H1 (cell line): ENCODE measurements at regions not wholly inside any gene's neighbourhood (a gene's known extent, or its start where the extent isn't known, plus 50 kb on each side); places are given as distances from the start of the nearest gene placed in this dataset.

Experiments used
- CTCF ChIA-PET: fragments of 300-600 bp; sonication (Branson Sonifier 250); formaldehyde crosslinking; loops from one replicate; lab custom pipeline; 2021; ENCODE audit not compliant: partially characterized antibody; lab: Charles Lee
- POLR2A ChIA-PET: fragments of 300-600 bp; sonication (Branson Sonifier 250); formaldehyde crosslinking; loops from one replicate; lab custom pipeline; 2021; ENCODE audit warnings: inconsistent platforms; ENCODE audit not compliant: partially characterized antibody; lab: Charles Lee
- DNase-seq, 2 experiments: peaks; one replicate each; pipeline versions ENCODE4 v3.0.0 to v3.0.0-alpha.2; 2010 to 2022; ENCODE audit warnings: low spot score in 2 of 2, low read depth in 1 of 2, mixed read lengths in 1 of 2
- FAIRE-seq: peaks from 2 replicates; lab custom pipeline; 2011; peaks lifted over from hg19 to GRCh38; lab: Jason Lieb, UNC
- H2AFZ ChIP-seq: 2 replicates; pipeline ENCODE4 v1.8.1; 2012; ENCODE audit warnings: low read length, inconsistent platforms
- H2AK5ac ChIP-seq: 2 replicates; pipeline ENCODE4 v1.6.1; 2013; ENCODE audit warnings: low read depth, low read length
- H2BK120ac ChIP-seq: replicated peaks from 2 replicates; pipeline ENCODE3; 2013; ENCODE audit warnings: low read depth, low read length, inconsistent platforms
- H2BK12ac ChIP-seq: 2 replicates; pipeline ENCODE4 v1.6.1; 2013; ENCODE audit warnings: low read depth, low read length
- H2BK15ac ChIP-seq: 2 replicates; pipeline ENCODE4 v1.6.1; 2013; ENCODE audit warnings: low read length
- H2BK20ac ChIP-seq: 2 replicates; pipeline ENCODE4 v1.6.1; 2013; ENCODE audit warnings: low read length
- H2BK5ac ChIP-seq: 2 replicates; pipeline ENCODE4 v1.6.1; 2013; ENCODE audit warnings: low read depth, low read length
- H3K14ac ChIP-seq: 2 replicates; pipeline ENCODE4 v1.6.1; 2013; ENCODE audit warnings: inconsistent platforms; ENCODE audit not compliant: insufficient read length
- H3K18ac ChIP-seq: 2 replicates; pipeline ENCODE4 v1.6.1; 2013; ENCODE audit warnings: low read length; ENCODE audit errors: extremely low read depth
- H3K23ac ChIP-seq: 2 replicates; pipeline ENCODE4 v1.6.1; 2013; ENCODE audit warnings: inconsistent platforms; ENCODE audit not compliant: insufficient read length
- H3K23me2 ChIP-seq: 2 replicates; pipeline ENCODE4 v1.6.1; 2013; ENCODE audit warnings: low read depth, low read length
- H3K27ac ChIP-seq: 2 replicates; pipeline ENCODE4 v1.6.1; 2011; ENCODE audit warnings: low read depth, low read length, inconsistent platforms
- H3K27me3 ChIP-seq, 4 experiments: replicated peaks in 1 of 4; 1 replicate in 1 of 4; 2 replicates in 3 of 4; pipeline versions ENCODE4 v1.6.1 to v1.8.1; 2011 to 2013; ENCODE audit warnings: low read length in 3 of 4, mild to moderate bottlenecking in 3 of 4, inconsistent platforms in 2 of 4, mixed read lengths in 2 of 4, moderate library complexity in 1 of 4; ENCODE audit not compliant: control insufficient read depth in 3 of 4, insufficient read depth in 3 of 4; ENCODE audit errors: extremely low read depth in 1 of 4
- H3K36me3 ChIP-seq, 4 experiments: 2 replicates each; pipeline versions ENCODE4 v1.6.1 to v1.8.1; 2011 to 2013; ENCODE audit warnings: mild to moderate bottlenecking in 4 of 4, low read length in 3 of 4, moderate library complexity in 2 of 4, control low read depth in 1 of 4, inconsistent platforms in 1 of 4; ENCODE audit not compliant: insufficient read depth in 4 of 4, control insufficient read depth in 2 of 4
- H3K4ac ChIP-seq: replicated peaks from 2 replicates; pipeline ENCODE3; 2013; ENCODE audit warnings: low read length, low read depth, mixed read lengths, inconsistent platforms; ENCODE audit not compliant: insufficient read length
- H3K4me1 ChIP-seq, 4 experiments: replicated peaks in 1 of 4; 1 replicate in 1 of 4; 2 replicates in 3 of 4; pipeline versions ENCODE4 v1.6.1 to v1.8.1; 2011 to 2013; ENCODE audit warnings: low read length in 3 of 4, inconsistent platforms in 2 of 4, mixed read lengths in 1 of 4; ENCODE audit not compliant: insufficient read depth in 4 of 4, control insufficient read depth in 3 of 4
- H3K4me2 ChIP-seq, 2 experiments: 2 replicates each; pipeline versions ENCODE4 v1.6.1 to v1.8.1; 2011 to 2013; ENCODE audit warnings: low read depth in 2 of 2, low read length in 2 of 2, control low read depth in 1 of 2, inconsistent platforms in 1 of 2, mild to moderate bottlenecking in 1 of 2; ENCODE audit not compliant: insufficient read depth in 1 of 2
- H3K4me3 ChIP-seq, 4 experiments: fragments of 200-600, 300-600 bp in 1 of 4; sonication (generic), shearing (Covaris generic), sonication (Bioruptor Twin) in 1 of 4; 2 replicates each; pipeline versions ENCODE4 v1.5.1 to v1.8.1; 2011 to 2016; ENCODE audit warnings: low read length in 4 of 4, low read depth in 3 of 4, control low read depth in 2 of 4, inconsistent platforms in 2 of 4, mild to moderate bottlenecking in 2 of 4, mixed read lengths in 1 of 4, moderate library complexity in 1 of 4; ENCODE audit not compliant: insufficient read depth in 2 of 4; ENCODE audit errors: extremely low read depth in 1 of 4
- H3K56ac ChIP-seq: replicated peaks from 2 replicates; pipeline ENCODE3; 2013; ENCODE audit warnings: low read depth, mild to moderate bottlenecking, mixed read lengths, low read length, inconsistent platforms; ENCODE audit not compliant: insufficient read length
- H3K79me1 ChIP-seq: 2 replicates; pipeline ENCODE4 v1.6.1; 2013; ENCODE audit warnings: low read depth, low read length, control low read depth
- H3K79me2 ChIP-seq, 2 experiments: 2 replicates each; pipeline versions ENCODE4 v1.6.1 to v1.8.1; 2012 to 2013; ENCODE audit warnings: low read length in 2 of 2, mild to moderate bottlenecking in 2 of 2, inconsistent platforms in 1 of 2; ENCODE audit not compliant: insufficient read depth in 2 of 2, control insufficient read depth in 1 of 2
- H3K9ac ChIP-seq, 4 experiments: replicated peaks in 1 of 4; 1 replicate in 1 of 4; 2 replicates in 3 of 4; pipeline versions ENCODE4 v1.6.1 to v1.8.1; 2011 to 2013; ENCODE audit warnings: low read depth in 3 of 4, low read length in 3 of 4, control low read depth in 2 of 4, mild to moderate bottlenecking in 2 of 4, moderate library complexity in 2 of 4, inconsistent platforms in 1 of 4; ENCODE audit errors: extremely low read depth in 1 of 4
- H3K9me3 ChIP-seq, 2 experiments: 2 replicates each; pipeline versions ENCODE4 v1.6.1 to v1.8.1; 2012 to 2013; ENCODE audit warnings: mild to moderate bottlenecking in 2 of 2, moderate library complexity in 2 of 2, control low read depth in 1 of 2, inconsistent platforms in 1 of 2, low read depth in 1 of 2, low read length in 1 of 2, mixed read lengths in 1 of 2; ENCODE audit not compliant: insufficient read depth in 2 of 2
- H4K20me1 ChIP-seq, 2 experiments: replicated peaks in 1 of 2; 2 replicates each; pipeline versions ENCODE3 to v1.8.1; 2011 to 2013; ENCODE audit warnings: inconsistent platforms in 2 of 2, low read length in 2 of 2, mild to moderate bottlenecking in 1 of 2; ENCODE audit not compliant: insufficient read depth in 2 of 2, control insufficient read depth in 1 of 2
- H4K5ac ChIP-seq: 2 replicates; pipeline ENCODE4 v1.6.1; 2013; ENCODE audit warnings: low read length, low read depth, mixed read lengths, inconsistent platforms; ENCODE audit not compliant: insufficient read length
- H4K8ac ChIP-seq: 2 replicates; pipeline ENCODE4 v1.8.0; 2013; ENCODE audit warnings: mild to moderate bottlenecking, moderate library complexity, low read length, inconsistent platforms; ENCODE audit not compliant: insufficient read depth; ENCODE audit errors: extremely low read depth
- H4K91ac ChIP-seq: replicated peaks from 2 replicates; pipeline ENCODE3; 2013; ENCODE audit warnings: low read length, mixed read lengths, inconsistent platforms; ENCODE audit not compliant: insufficient read length
- BRCA1 ChIP-seq: IDR thresholded peaks from 2 replicates; pipeline ENCODE4 v1.6.1; 2012; ENCODE audit warnings: low read depth, low read length, improper control_type of control experiment
- E2F6 ChIP-seq: IDR thresholded peaks from 2 replicates; pipeline ENCODE4 v1.6.1; 2012; ENCODE audit warnings: inconsistent platforms
- whole genome bisulfite sequencing, 2 experiments: shearing (Covaris generic) in 1 of 2; methylation state at CpG; one replicate each; pipeline versions ENCODE4 v1.1.6 to v1.1.7; 2013 to 2015; ENCODE audit warnings: low lambda C conversion rate in 2 of 2, mixed read lengths in 2 of 2, inconsistent platforms in 1 of 2, low coverage in 1 of 2, missing lambda C conversion rate in 1 of 2; ENCODE audit not compliant: insufficient replicate concordance in 2 of 2, insufficient coverage in 1 of 2, insufficient read length in 1 of 2; ENCODE audit errors: extremely low coverage in 1 of 2, missing lambda C conversion rate in 1 of 2; 5-methylcytosine and 5-hydroxymethylcytosine counted together

- Histone ChIP-seq H3K9me3 (no peaks in the 10 kb centered on the region), H3K56ac (no peak overlapping the region), H4K8ac (no peak overlapping the region), H2BK12ac (no peak overlapping the region; the same call in 1 of the 2 replicates), H3K9ac (no peak overlapping the region), H3K27me3 (peaks cover 0 to 3% (median 0%) of the 10 kb centered on the region in 4 experiments; a peak in 2 of 7 replicates), H3K4ac (no peak overlapping the region), H3K79me2 (no peaks in the 10 kb centered on the region), H4K91ac (no peak overlapping the region), H3K27ac (no peak overlapping the region), H2BK20ac (0 out of 2 replicates have a peak overlapping the region, but pooled peaks have one; percentile 10), H4K20me1 (no peaks in the 10 kb centered on the region), H3K4me3 (no peak overlapping the region), H3K23me2 (peaks cover 7% of the 10 kb centered on the region), H2BK120ac (no peak overlapping the region), H2BK5ac (no peak overlapping the region), H3K36me3 (no peaks in the 10 kb centered on the region), H3K4me1 (peaks cover 10 to 21% (median 16%) of the 10 kb centered on the region in 4 experiments; a peak in 6 of 7 replicates), H3K14ac (no peak overlapping the region), H3K18ac (no peak overlapping the region), H3K23ac (no peak overlapping the region), H2BK15ac (peak overlapping the region; percentile 36; the same call in 1 of the 2 replicates), H2AFZ (no peak overlapping the region), H4K5ac (no peak overlapping the region), H2AK5ac (0 out of 2 replicates have a peak overlapping the region, but pooled peaks have one; percentile 7), H3K4me2 (no peak overlapping the region), H3K79me1 (no peaks in the 10 kb centered on the region)
- DNase-seq, result no peak
- WGBS, 2 experiments, result 82% methylated on average over 7 of the region's 7 CpGs; no CpG with 5 or more reads in 1 of the 2 experiments
- ChIA-PET POLR2A (no interaction called here), CTCF (interaction anchor here (1.3 kb wide), 1 partner anchor 32 kb away, joined by 3 read pairs; no protein-coding TSS in a partner anchor)
- TF ChIP-seq E2F6, result peak; percentile 27; the same call in 1 of the 2 replicates
- TF ChIP-seq BRCA1, result no peak
- TF ChIP-seq, all 59 proteins: peak for 1
- FAIRE-seq, result no peak
Observed at GRCh38 chr18:57208047-57208446, 61.2 kb downstream of the BOD1L2 start.
